A673 (cell line): ENCODE measurements at regions not wholly inside any gene's neighbourhood (a gene's known extent, or its start where the extent isn't known, plus 50 kb on each side); places are given as distances from the start of the nearest gene placed in this dataset.

Experiments
- CTCF ChIP-seq: fragments of 300-800, 200-600 bp; sonication (generic); conservative IDR thresholded peaks from 2 replicates; pipeline ENCODE4 v1.5.1; 2017; ENCODE audit warnings: low read depth, mild to moderate bottlenecking, antibody characterized with exemption, low read length, moderate library complexity, mixed read lengths
- EZH2 ChIP-seq: fragments of 200-600 bp; sonication (generic); IDR thresholded peaks from 2 replicates; pipeline ENCODE4 v1.6.1; 2017; ENCODE audit warnings: borderline replicate concordance, low read depth, mild to moderate bottlenecking, mixed read lengths, antibody characterized with exemption, low read length; ENCODE audit not compliant: poor library complexity, severe bottlenecking

DNA sequence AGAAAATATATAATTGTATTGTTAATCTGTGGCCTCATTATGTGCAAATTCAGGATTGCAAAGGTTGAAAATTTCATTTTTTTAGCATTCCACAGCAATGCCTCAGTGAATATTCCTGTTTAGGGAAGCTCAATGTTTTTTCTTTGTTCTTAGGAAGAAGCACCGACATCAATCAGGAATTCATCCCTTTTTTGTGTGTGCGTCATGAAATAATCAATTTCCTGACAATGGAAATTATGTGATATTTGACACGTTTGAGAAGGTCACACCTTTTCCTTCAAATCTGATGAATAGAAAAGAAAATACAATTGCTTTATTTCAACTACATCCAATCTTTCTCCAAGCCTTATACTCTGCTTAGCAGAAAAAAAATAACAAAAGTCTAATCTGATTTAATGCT is 662.8 kb upstream of the FTMT start:
- TF ChIP-seq EZH2: no peak
- TF ChIP-seq CTCF: no peak
